Skin epidermis (tissue), 12 donors: ENCODE measurements at regions not wholly inside any gene's neighbourhood (a gene's known extent, or its start where the extent isn't known, plus 50 kb on each side); places are given as distances from the start of the nearest gene placed in this dataset.

Experiments
- H3K27ac ChIP-seq, 21 experiments: fragments of 200-600 bp; sonication (generic) in 11 of 21; one replicate each; pipeline ENCODE4 v1.5.0; 2020; ENCODE audit warnings: mild to moderate bottlenecking in 3 of 21, inconsistent platforms in 2 of 21, moderate library complexity in 2 of 21
- H3K4me3 ChIP-seq, 7 experiments: fragments of 200-600 bp; sonication (generic) in 2 of 7; one replicate each; pipeline ENCODE4 v1.5.0; 2020; ENCODE audit warnings: inconsistent platforms in 2 of 7, mild to moderate bottlenecking in 2 of 7, moderate library complexity in 1 of 7

GRCh38 chr2:237167038-237167437 lies 81.3 kb downstream of the COPS8 start:
- H3K4me3 ChIP-seq = no peak overlapping the region
- H3K27ac ChIP-seq = no peak overlapping the region

- Histone ChIP-seq H3K4me3 (no peak overlapping the region), H3K27ac (no peak overlapping the region)
Observed at GRCh38 chr2:237167934-237168333, 82.2 kb downstream of the COPS8 start.

- Histone ChIP-seq H3K27ac (peak overlapping the region in 6 of 21 experiments; percentile 7 to 81 (median 54)), H3K4me3 (no peak overlapping the region)
Observed at GRCh38 chr2:237170020-237170419, 84.3 kb downstream of the COPS8 start.

GRCh38 chr2:237171396-237171795 lies 85.7 kb downstream of the COPS8 start:
- Histone ChIP-seq H3K4me3 (no peak overlapping the region), H3K27ac (peak overlapping the region in 11 of 21 experiments; percentile 31 to 81 (median 65))

- Histone ChIP-seq H3K4me3 (no peak overlapping the region), H3K27ac (peak overlapping the region in 9 of 21 experiments; percentile 5 to 81 (median 56))
Observed at GRCh38 chr2:237171881-237172280, 86.2 kb downstream of the COPS8 start.

GRCh38 chr2:237177052-237177451 lies 91.4 kb downstream of the COPS8 start:
- H3K27ac ChIP-seq = no peak overlapping the region
- no peak overlapping the region for H3K4me3 ChIP-seq

- no peak overlapping the region for H3K4me3 ChIP-seq
- H3K27ac ChIP-seq = peak overlapping the region in 1 of 21 experiments; percentile 34
Observed at GRCh38 chr2:237177986-237178385, 92.3 kb downstream of the COPS8 start.

GRCh38 chr2:237178396-237178795 lies 92.7 kb downstream of the COPS8 start:
- Histone ChIP-seq H3K27ac (no peak overlapping the region), H3K4me3 (no peak overlapping the region)

- Histone ChIP-seq H3K27ac (no peak overlapping the region), H3K4me3 (no peak overlapping the region)
Observed at GRCh38 chr2:237179161-237179560, 93.5 kb downstream of the COPS8 start.

- Histone ChIP-seq H3K27ac (no peak overlapping the region), H3K4me3 (no peak overlapping the region)
Observed at GRCh38 chr2:237180187-237180586, 94.5 kb downstream of the COPS8 start.

- Histone ChIP-seq H3K27ac (peak overlapping the region in 2 of 21 experiments; percentile 16 to 84), H3K4me3 (no peak overlapping the region)
Observed at GRCh38 chr2:237180987-237181386, 95.3 kb downstream of the COPS8 start.

GRCh38 chr2:237181844-237182243 lies 96.2 kb downstream of the COPS8 start:
- H3K4me3 ChIP-seq = no peak overlapping the region
- peak overlapping the region in 13 of 21 experiments; percentile 3 to 84 (median 61) for H3K27ac ChIP-seq

GRCh38 chr2:237182422-237183123 lies 96.9 kb downstream of the COPS8 start:
- no peak overlapping the region for H3K4me3 ChIP-seq
- peak overlapping the region in 15 of 21 experiments; percentile 3 to 84 (median 59) for H3K27ac ChIP-seq

GRCh38 chr2:237184192-237184918 lies 98.7 kb downstream of the COPS8 start:
- Histone ChIP-seq H3K27ac (peak overlapping the region in 1 of 21 experiments; percentile 17), H3K4me3 (no peak overlapping the region)

GRCh38 chr2:237184919-237185552 lies 99.3 kb downstream of the COPS8 start:
- H3K27ac ChIP-seq = no peak overlapping the region
- no peak overlapping the region for H3K4me3 ChIP-seq

- no peak overlapping the region for H3K4me3 ChIP-seq
- H3K27ac ChIP-seq = no peak overlapping the region
Observed at GRCh38 chr2:237185553-237185925, 99.8 kb downstream of the COPS8 start.

- Histone ChIP-seq H3K27ac (no peak overlapping the region), H3K4me3 (no peak overlapping the region)
Observed at GRCh38 chr2:237189799-237190198, 104.1 kb downstream of the COPS8 start.

- H3K27ac ChIP-seq = peak overlapping the region in 10 of 21 experiments; percentile 17 to 75 (median 50)
- H3K4me3 ChIP-seq = no peak overlapping the region
Observed at GRCh38 chr2:237190966-237191713, 105.5 kb downstream of the COPS8 start.

GRCh38 chr2:237191714-237192081 lies 106.0 kb downstream of the COPS8 start:
- Histone ChIP-seq H3K4me3 (no peak overlapping the region), H3K27ac (peak overlapping the region in 8 of 21 experiments; percentile 17 to 75 (median 53))

GRCh38 chr2:237192881-237193280 lies 107.2 kb downstream of the COPS8 start:
- Histone ChIP-seq H3K4me3 (no peak overlapping the region), H3K27ac (no peak overlapping the region)
